ENCODE measurements at regions not wholly inside any gene's neighbourhood (a gene's known extent, or its start where the extent isn't known, plus 50 kb on each side); places are given as distances from the start of the nearest gene placed in this dataset.

DNA sequence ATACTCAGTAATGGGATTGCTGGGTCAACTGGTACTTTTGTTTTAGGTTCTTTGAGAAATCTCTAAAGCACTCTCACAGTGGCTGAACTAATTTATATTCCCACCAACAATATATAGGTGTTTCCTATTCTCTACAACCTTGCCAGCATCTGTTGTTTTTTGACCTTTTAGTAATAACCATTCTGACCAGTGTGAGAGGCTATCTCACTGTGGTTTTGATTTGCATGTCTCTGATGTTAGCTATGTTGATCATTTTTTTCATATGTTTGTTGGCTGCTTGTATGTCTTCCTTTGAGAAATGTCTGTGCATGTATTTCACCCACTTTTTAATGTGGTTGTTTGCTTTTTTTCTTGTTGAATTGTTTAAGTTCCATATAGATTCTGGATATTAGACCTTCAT is 98.2 kb upstream of the DCBLD2 start:
- Histone ChIP-seq H3K9ac (ENCODE audit: insufficient read depth, low read length) (no peak overlapping the region), H3K4me3 (replicated peaks in 1 of 4; ENCODE audit: control extremely low read depth in 1 of 4, insufficient read depth in 1 of 4, low read depth in 3 of 4, low read length in 4 of 4) (no peak overlapping the region), H3K9me3 (ENCODE audit: control insufficient read depth, insufficient read depth, low read depth, low read length) (no peaks in the 10 kb centered on the region), H3K79me2 (ENCODE audit: control insufficient read depth, insufficient read depth, low read length) (no peaks in the 10 kb centered on the region), H3K4me2 (ENCODE audit: extremely low read depth, insufficient read depth, low read length) (no peak overlapping the region), H3K27ac (ENCODE audit: insufficient read depth, low read length) (no peak overlapping the region), H2AFZ (ENCODE audit: low read length) (no peak overlapping the region), H3K4me1 (ENCODE audit: control insufficient read depth, extremely low read depth, insufficient read depth, low read length) (no peaks in the 10 kb centered on the region), H4K20me1 (ENCODE audit: control insufficient read depth, extremely low read depth, insufficient read depth, low read length) (no peaks in the 10 kb centered on the region), H3K36me3 (ENCODE audit: control insufficient read depth, insufficient read depth, low read length) (no peaks in the 10 kb centered on the region), H3K27me3 (ENCODE audit: control insufficient read depth, insufficient read depth, low read length) (no peaks in the 10 kb centered on the region)
- no peak for TF ChIP-seq EZH2 (IDR thresholded peaks at IDR 0.05; ENCODE audit: low read length, missing control alignments)
- TF ChIP-seq, protein P1, sequence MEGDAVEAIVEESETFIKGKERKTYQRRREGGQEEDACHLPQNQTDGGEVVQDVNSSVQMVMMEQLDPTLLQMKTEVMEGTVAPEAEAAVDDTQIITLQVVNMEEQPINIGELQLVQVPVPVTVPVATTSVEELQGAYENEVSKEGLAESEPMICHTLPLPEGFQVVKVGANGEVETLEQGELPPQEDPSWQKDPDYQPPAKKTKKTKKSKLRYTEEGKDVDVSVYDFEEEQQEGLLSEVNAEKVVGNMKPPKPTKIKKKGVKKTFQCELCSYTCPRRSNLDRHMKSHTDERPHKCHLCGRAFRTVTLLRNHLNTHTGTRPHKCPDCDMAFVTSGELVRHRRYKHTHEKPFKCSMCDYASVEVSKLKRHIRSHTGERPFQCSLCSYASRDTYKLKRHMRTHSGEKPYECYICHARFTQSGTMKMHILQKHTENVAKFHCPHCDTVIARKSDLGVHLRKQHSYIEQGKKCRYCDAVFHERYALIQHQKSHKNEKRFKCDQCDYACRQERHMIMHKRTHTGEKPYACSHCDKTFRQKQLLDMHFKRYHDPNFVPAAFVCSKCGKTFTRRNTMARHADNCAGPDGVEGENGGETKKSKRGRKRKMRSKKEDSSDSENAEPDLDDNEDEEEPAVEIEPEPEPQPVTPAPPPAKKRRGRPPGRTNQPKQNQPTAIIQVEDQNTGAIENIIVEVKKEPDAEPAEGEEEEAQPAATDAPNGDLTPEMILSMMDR (conservative IDR thresholded peaks at IDR 0.05 in 1 of 2, IDR thresholded peaks at IDR 0.05 in 1 of 2; ENCODE audit: low read depth in 1 of 2, low read length in 2 of 2) = no peak
- no peak for DNase-seq (ENCODE audit: low read depth in 2 of 2)

GRCh38 chr3:98994128-98994762 is 92.8 kb upstream of the DCBLD2 start:
- no peak overlapping the region for H3K9ac ChIP-seq (ENCODE audit: insufficient read depth, low read length)
- H3K4me1 ChIP-seq (ENCODE audit: control insufficient read depth, extremely low read depth, insufficient read depth, low read length) = no peaks in the 10 kb centered on the region
- no peak overlapping the region for H3K4me2 ChIP-seq (ENCODE audit: extremely low read depth, insufficient read depth, low read length)
- H3K27ac ChIP-seq (ENCODE audit: insufficient read depth, low read length) = no peak overlapping the region
- H3K79me2 ChIP-seq (ENCODE audit: control insufficient read depth, insufficient read depth, low read length) = no peaks in the 10 kb centered on the region
- no peaks in the 10 kb centered on the region for H3K27me3 ChIP-seq (ENCODE audit: control insufficient read depth, insufficient read depth, low read length)
- peak; percentile 67 to 86 for DNase-seq (ENCODE audit: low read depth in 2 of 2)
- no peak overlapping the region for H2AFZ ChIP-seq (ENCODE audit: low read length)
- TF ChIP-seq, protein P1 (conservative IDR thresholded peaks at IDR 0.05 in 1 of 2, IDR thresholded peaks at IDR 0.05 in 1 of 2; ENCODE audit: low read depth in 1 of 2, low read length in 2 of 2) = peak; percentile 46 to 69
- no peak for TF ChIP-seq EZH2 (IDR thresholded peaks at IDR 0.05; ENCODE audit: low read length, missing control alignments)
- no peak overlapping the region for H3K4me3 ChIP-seq (replicated peaks in 1 of 4; ENCODE audit: control extremely low read depth in 1 of 4, insufficient read depth in 1 of 4, low read depth in 3 of 4, low read length in 4 of 4)
- no peaks in the 10 kb centered on the region for H3K36me3 ChIP-seq (ENCODE audit: control insufficient read depth, insufficient read depth, low read length)
- H4K20me1 ChIP-seq (ENCODE audit: control insufficient read depth, extremely low read depth, insufficient read depth, low read length) = no peaks in the 10 kb centered on the region
- H3K9me3 ChIP-seq (ENCODE audit: control insufficient read depth, insufficient read depth, low read depth, low read length) = no peaks in the 10 kb centered on the region

DNA sequence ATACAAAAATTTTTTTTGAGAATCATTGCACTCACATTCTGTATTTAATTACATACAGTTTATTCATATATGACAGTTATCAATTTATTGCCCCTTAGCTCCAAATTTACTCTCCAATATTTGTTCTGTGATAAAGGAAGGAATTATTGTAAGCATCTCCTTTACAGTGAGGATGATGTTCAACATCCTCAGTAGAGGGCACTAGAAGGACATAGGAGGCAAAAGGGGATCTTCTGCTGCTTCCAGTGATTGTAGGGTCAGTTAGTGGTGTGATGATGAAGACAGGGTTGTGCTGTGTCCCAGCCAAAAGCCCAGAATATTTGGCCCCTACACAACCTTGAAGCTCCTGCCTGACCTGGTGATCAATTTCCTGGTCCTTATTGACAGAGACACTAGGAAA is 89.9 kb upstream of the DCBLD2 start:
- no peaks in the 10 kb centered on the region for H3K4me1 ChIP-seq (ENCODE audit: control insufficient read depth, extremely low read depth, insufficient read depth, low read length)
- TF ChIP-seq EZH2 (IDR thresholded peaks at IDR 0.05; ENCODE audit: low read length, missing control alignments) = no peak
- TF ChIP-seq, protein P1 (conservative IDR thresholded peaks at IDR 0.05 in 1 of 2, IDR thresholded peaks at IDR 0.05 in 1 of 2; ENCODE audit: low read depth in 1 of 2, low read length in 2 of 2) = no peak
- no peak overlapping the region for H2AFZ ChIP-seq (ENCODE audit: low read length)
- no peaks in the 10 kb centered on the region for H4K20me1 ChIP-seq (ENCODE audit: control insufficient read depth, extremely low read depth, insufficient read depth, low read length)
- no peak overlapping the region for H3K4me3 ChIP-seq (replicated peaks in 1 of 4; ENCODE audit: control extremely low read depth in 1 of 4, insufficient read depth in 1 of 4, low read depth in 3 of 4, low read length in 4 of 4)
- no peaks in the 10 kb centered on the region for H3K9me3 ChIP-seq (ENCODE audit: control insufficient read depth, insufficient read depth, low read depth, low read length)
- DNase-seq (ENCODE audit: low read depth in 2 of 2) = no peak
- H3K36me3 ChIP-seq (ENCODE audit: control insufficient read depth, insufficient read depth, low read length) = no peaks in the 10 kb centered on the region
- no peak overlapping the region for H3K9ac ChIP-seq (ENCODE audit: insufficient read depth, low read length)
- no peaks in the 10 kb centered on the region for H3K27me3 ChIP-seq (ENCODE audit: control insufficient read depth, insufficient read depth, low read length)
- no peak overlapping the region for H3K4me2 ChIP-seq (ENCODE audit: extremely low read depth, insufficient read depth, low read length)
- H3K79me2 ChIP-seq (ENCODE audit: control insufficient read depth, insufficient read depth, low read length) = no peaks in the 10 kb centered on the region
- no peak overlapping the region for H3K27ac ChIP-seq (ENCODE audit: insufficient read depth, low read length)
